ENCODE measurements at regions not wholly inside any gene's neighbourhood (a gene's known extent, or its start where the extent isn't known, plus 50 kb on each side); places are given as distances from the start of the nearest gene placed in this dataset.

- DNase-seq (ENCODE audit: low spot score): no peak
- H3K9me3 Mint-ChIP-seq (ENCODE audit: unreplicated experiment): no peaks in the 10 kb centered on the region
- no peak for TF ChIP-seq CTCF (IDR thresholded peaks at IDR 0.05; ENCODE audit: unreplicated experiment)
- peaks cover 7% of the 10 kb centered on the region for H3K4me1 Mint-ChIP-seq (ENCODE audit: unreplicated experiment)
- H3K36me3 Mint-ChIP-seq (ENCODE audit: low read depth, unreplicated experiment): no peaks in the 10 kb centered on the region
- H3K27me3 Mint-ChIP-seq (ENCODE audit: unreplicated experiment): no peaks in the 10 kb centered on the region
- no peak overlapping the region for H3K27ac Mint-ChIP-seq (ENCODE audit: unreplicated experiment)
- no peak overlapping the region for H3K4me3 Mint-ChIP-seq (ENCODE audit: unreplicated experiment)
Measured at GRCh38 chr1:178577882-178578281, 65.0 kb downstream of the TEX35 start.

- DNase-seq (ENCODE audit: low spot score): no peak
- no peak for TF ChIP-seq CTCF (IDR thresholded peaks at IDR 0.05; ENCODE audit: unreplicated experiment)
- H3K27me3 Mint-ChIP-seq (ENCODE audit: unreplicated experiment): peaks cover 2% of the 10 kb centered on the region
- H3K4me1 Mint-ChIP-seq (ENCODE audit: unreplicated experiment): peaks cover 7% of the 10 kb centered on the region
- H3K4me3 Mint-ChIP-seq (ENCODE audit: unreplicated experiment): no peak overlapping the region
- H3K9me3 Mint-ChIP-seq (ENCODE audit: unreplicated experiment): no peaks in the 10 kb centered on the region
- no peak overlapping the region for H3K27ac Mint-ChIP-seq (ENCODE audit: unreplicated experiment)
- H3K36me3 Mint-ChIP-seq (ENCODE audit: low read depth, unreplicated experiment): no peaks in the 10 kb centered on the region
Measured at GRCh38 chr1:178578541-178578940, 65.6 kb downstream of the TEX35 start.

- Mint-ChIP-seq H3K4me1 (ENCODE audit: unreplicated experiment) (peaks cover 7% of the 10 kb centered on the region), H3K27ac (ENCODE audit: unreplicated experiment) (no peak overlapping the region), H3K4me3 (ENCODE audit: unreplicated experiment) (no peak overlapping the region), H3K27me3 (ENCODE audit: unreplicated experiment) (peaks cover 3% of the 10 kb centered on the region), H3K9me3 (ENCODE audit: unreplicated experiment) (no peaks in the 10 kb centered on the region), H3K36me3 (ENCODE audit: low read depth, unreplicated experiment) (no peaks in the 10 kb centered on the region)
- DNase-seq (ENCODE audit: low spot score): no peak
- TF ChIP-seq CTCF (IDR thresholded peaks at IDR 0.05; ENCODE audit: unreplicated experiment): no peak
Measured at GRCh38 chr1:178579095-178579494, 66.2 kb downstream of the TEX35 start.

GRCh38 chr1:178579562-178579961 lies 66.7 kb downstream of the TEX35 start:
- Mint-ChIP-seq H3K9me3 (ENCODE audit: unreplicated experiment) (no peaks in the 10 kb centered on the region), H3K27me3 (ENCODE audit: unreplicated experiment) (peaks cover 3% of the 10 kb centered on the region), H3K4me3 (ENCODE audit: unreplicated experiment) (no peak overlapping the region), H3K27ac (ENCODE audit: unreplicated experiment) (no peak overlapping the region), H3K4me1 (ENCODE audit: unreplicated experiment) (peaks cover 7% of the 10 kb centered on the region), H3K36me3 (ENCODE audit: low read depth, unreplicated experiment) (no peaks in the 10 kb centered on the region)
- TF ChIP-seq CTCF (IDR thresholded peaks at IDR 0.05; ENCODE audit: unreplicated experiment): no peak
- DNase-seq (ENCODE audit: low spot score): no peak

- Mint-ChIP-seq H3K9me3 (ENCODE audit: unreplicated experiment) (no peaks in the 10 kb centered on the region), H3K27ac (ENCODE audit: unreplicated experiment) (no peak overlapping the region), H3K4me1 (ENCODE audit: unreplicated experiment) (peaks cover 7% of the 10 kb centered on the region), H3K4me3 (ENCODE audit: unreplicated experiment) (no peak overlapping the region), H3K36me3 (ENCODE audit: low read depth, unreplicated experiment) (no peaks in the 10 kb centered on the region), H3K27me3 (ENCODE audit: unreplicated experiment) (peaks cover 3% of the 10 kb centered on the region)
- DNase-seq (ENCODE audit: low spot score): no peak
- no peak for TF ChIP-seq CTCF (IDR thresholded peaks at IDR 0.05; ENCODE audit: unreplicated experiment)
Measured at GRCh38 chr1:178580096-178580495, 67.2 kb downstream of the TEX35 start.

Measured in endothelial cell (in vitro differentiated cells).